GM19438 (cell line): ENCODE measurements at regions not wholly inside any gene's neighbourhood (a gene's known extent, or its start where the extent isn't known, plus 50 kb on each side); places are given as distances from the start of the nearest gene placed in this dataset.
"Not testable (repeated sequence)": the region's sequence is repeated elsewhere in the genome, so short reads cannot be mapped to it uniquely, and the experiment has no call there.

Source experiments
- ATAC-seq: cut with Tn5 transposase; IDR thresholded peaks from one replicate; pipeline ENCODE4 v1.9.1; 2021; ENCODE audit warnings: low read depth; ENCODE audit not compliant: unreplicated experiment

- no peak for ATAC-seq
Measured at GRCh38 chr3:145704020-145704419, 457.0 kb downstream of the PLOD2 start.

- ATAC-seq = not testable (repeated sequence)
Measured at GRCh38 chr3:145709779-145710178, 451.2 kb downstream of the PLOD2 start.

- ATAC-seq = no peak
Measured at GRCh38 chr3:145716519-145716918, 444.5 kb downstream of the PLOD2 start.

- no peak for ATAC-seq
Measured at GRCh38 chr3:145719114-145719513, 441.9 kb downstream of the PLOD2 start.

- ATAC-seq = no peak
Measured at GRCh38 chr3:145721273-145721805, 439.6 kb downstream of the PLOD2 start.

GRCh38 chr3:145721815-145722214 is 439.2 kb downstream of the PLOD2 start:
- ATAC-seq = no peak

GRCh38 chr3:145727476-145727875 is 433.5 kb downstream of the PLOD2 start:
- no peak for ATAC-seq

- no peak for ATAC-seq
Measured at GRCh38 chr3:145735631-145736030, 425.4 kb downstream of the PLOD2 start.

- ATAC-seq = no peak
Measured at GRCh38 chr3:145737952-145738351, 423.0 kb downstream of the PLOD2 start.

- ATAC-seq = no peak
Measured at GRCh38 chr3:145739926-145740325, 421.1 kb downstream of the PLOD2 start.

- no peak for ATAC-seq
Measured at GRCh38 chr3:145750657-145751056, 410.3 kb downstream of the PLOD2 start.

- ATAC-seq = no peak
Measured at GRCh38 chr3:145752576-145752975, 408.4 kb downstream of the PLOD2 start.

GRCh38 chr3:145754605-145755289 is 406.2 kb downstream of the PLOD2 start:
- ATAC-seq = no peak

- no peak for ATAC-seq
Measured at GRCh38 chr3:145760036-145760435, 400.9 kb downstream of the PLOD2 start.

GRCh38 chr3:145767909-145768308 is 393.1 kb downstream of the PLOD2 start:
- no peak for ATAC-seq

- no peak for ATAC-seq
Measured at GRCh38 chr3:145776782-145777408, 384.1 kb downstream of the PLOD2 start.

- no peak for ATAC-seq
Measured at GRCh38 chr3:145780301-145780700, 380.7 kb downstream of the PLOD2 start.

- ATAC-seq = no peak
Measured at GRCh38 chr3:145785668-145786067, 375.3 kb downstream of the PLOD2 start.

- no peak for ATAC-seq
Measured at GRCh38 chr3:145798007-145798406, 363.0 kb downstream of the PLOD2 start.

GRCh38 chr3:145798696-145799537 is 362.1 kb downstream of the PLOD2 start:
- no peak for ATAC-seq

GRCh38 chr3:145801696-145802095 is 359.3 kb downstream of the PLOD2 start:
- ATAC-seq = no peak
